NT2/D1 (cell line): ENCODE measurements at regions not wholly inside any gene's neighbourhood (a gene's known extent, or its start where the extent isn't known, plus 50 kb on each side); places are given as distances from the start of the nearest gene placed in this dataset.

ENCODE experiments used
- SUZ12 ChIP-seq: IDR thresholded peaks from 2 replicates; pipeline ENCODE4 v1.6.1; 2011; ENCODE audit not compliant: insufficient read length, insufficient read depth; ENCODE audit errors: extremely low read depth
- YY1 ChIP-seq: IDR thresholded peaks from 2 replicates; pipeline ENCODE4 v1.6.1; 2011; ENCODE audit not compliant: insufficient read length, insufficient read depth
- ZNF274 ChIP-seq: IDR thresholded peaks from 2 replicates; pipeline ENCODE4 v1.6.1; 2011; ENCODE audit warnings: mild to moderate bottlenecking, low read depth, low read length

DNA sequence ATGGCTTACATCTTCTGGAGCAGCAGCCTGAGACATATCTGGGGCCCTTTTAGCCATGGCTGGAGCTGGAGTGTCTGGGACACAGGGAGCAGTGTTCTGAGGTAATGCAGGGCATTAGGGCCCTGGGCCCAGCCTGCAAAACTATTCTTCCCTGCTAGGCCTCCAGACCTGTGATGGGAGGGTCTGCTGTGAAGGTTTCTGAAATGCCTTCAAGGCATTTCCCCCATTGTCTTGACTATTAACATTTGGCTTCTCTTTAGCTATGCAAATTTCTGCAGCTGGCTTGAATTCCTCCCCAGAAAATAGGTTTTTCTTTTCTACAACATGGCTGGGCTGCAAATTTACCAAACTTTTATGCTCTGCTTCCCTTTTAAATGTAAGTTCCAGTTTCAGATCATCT lies 61.5 kb downstream of the EDN1 start:
- no peak for TF ChIP-seq YY1
- TF ChIP-seq ZNF274 = no peak
- TF ChIP-seq SUZ12 = no peak
